Endothelial cell (in vitro differentiated cells): ENCODE measurements at regions not wholly inside any gene's neighbourhood (a gene's known extent, or its start where the extent isn't known, plus 50 kb on each side); places are given as distances from the start of the nearest gene placed in this dataset.

Source experiments
- DNase-seq: peaks from one replicate; pipeline ENCODE4 v3.0.0; 2021; ENCODE audit warnings: low spot score
- H3K27ac Mint-ChIP-seq: one replicate; pipeline ENCODE4 v1.8.0; 2021; ENCODE audit warnings: mixed read lengths, inconsistent platforms; ENCODE audit not compliant: unreplicated experiment
- H3K27me3 Mint-ChIP-seq: one replicate; pipeline ENCODE4 v1.8.0; 2021; ENCODE audit warnings: mild to moderate bottlenecking, moderate library complexity, mixed read lengths, inconsistent platforms; ENCODE audit not compliant: unreplicated experiment
- H3K36me3 Mint-ChIP-seq: one replicate; pipeline ENCODE4 v1.8.0; 2021; ENCODE audit warnings: mild to moderate bottlenecking, low read depth, mixed read lengths, inconsistent platforms; ENCODE audit not compliant: unreplicated experiment
- H3K4me1 Mint-ChIP-seq: one replicate; pipeline ENCODE4 v1.8.0; 2021; ENCODE audit warnings: mild to moderate bottlenecking, mixed read lengths, inconsistent platforms; ENCODE audit not compliant: unreplicated experiment
- H3K4me3 Mint-ChIP-seq: one replicate; pipeline ENCODE4 v1.8.0; 2021; ENCODE audit warnings: mild to moderate bottlenecking, mixed read lengths, inconsistent platforms; ENCODE audit not compliant: unreplicated experiment
- H3K9me3 Mint-ChIP-seq: one replicate; pipeline ENCODE4 v1.8.0; 2021; ENCODE audit warnings: mixed read lengths, inconsistent platforms; ENCODE audit not compliant: unreplicated experiment
- CTCF ChIP-seq: fragments of 200-600 bp; sonication (generic); IDR thresholded peaks from one replicate; pipeline ENCODE4 v1.5.0; 2021; ENCODE audit warnings: antibody characterized with exemption; ENCODE audit not compliant: unreplicated experiment

- no peak overlapping the region for H3K27ac Mint-ChIP-seq
- peaks cover 5% of the 10 kb centered on the region for H3K4me1 Mint-ChIP-seq
- no peaks in the 10 kb centered on the region for H3K27me3 Mint-ChIP-seq
- no peak overlapping the region for H3K4me3 Mint-ChIP-seq
- H3K9me3 Mint-ChIP-seq = no peaks in the 10 kb centered on the region
- H3K36me3 Mint-ChIP-seq = no peaks in the 10 kb centered on the region
- DNase-seq = no peak
- no peak for TF ChIP-seq CTCF
Observed at GRCh38 chr10:105356626-105357025, 715.5 kb downstream of the SORCS3 start.

- TF ChIP-seq CTCF = no peak
- Mint-ChIP-seq H3K9me3 (no peaks in the 10 kb centered on the region), H3K27me3 (no peaks in the 10 kb centered on the region), H3K27ac (no peak overlapping the region), H3K36me3 (no peaks in the 10 kb centered on the region), H3K4me3 (no peak overlapping the region), H3K4me1 (peaks cover 5% of the 10 kb centered on the region)
- no peak for DNase-seq
Observed at GRCh38 chr10:105354010-105354409, 712.9 kb downstream of the SORCS3 start.

- H3K4me3 Mint-ChIP-seq = no peak overlapping the region
- no peaks in the 10 kb centered on the region for H3K27me3 Mint-ChIP-seq
- no peak overlapping the region for H3K27ac Mint-ChIP-seq
- no peaks in the 10 kb centered on the region for H3K36me3 Mint-ChIP-seq
- no peak for TF ChIP-seq CTCF
- H3K4me1 Mint-ChIP-seq = peaks cover 5% of the 10 kb centered on the region
- no peak for DNase-seq
- no peaks in the 10 kb centered on the region for H3K9me3 Mint-ChIP-seq
Observed at GRCh38 chr10:105352827-105353226, 711.7 kb downstream of the SORCS3 start.

- H3K9me3 Mint-ChIP-seq = no peaks in the 10 kb centered on the region
- H3K4me1 Mint-ChIP-seq = peaks cover 7% of the 10 kb centered on the region
- no peak for DNase-seq
- H3K27ac Mint-ChIP-seq = no peak overlapping the region
- no peaks in the 10 kb centered on the region for H3K36me3 Mint-ChIP-seq
- TF ChIP-seq CTCF = no peak
- H3K27me3 Mint-ChIP-seq = no peaks in the 10 kb centered on the region
- H3K4me3 Mint-ChIP-seq = no peak overlapping the region
Observed at GRCh38 chr10:105352281-105352680, 711.2 kb downstream of the SORCS3 start.

GRCh38 chr10:105351187-105351586 is 710.1 kb downstream of the SORCS3 start:
- no peak for TF ChIP-seq CTCF

More at GRCh38 chr10:105351187-105351586, 710.1 kb downstream of the SORCS3 start:
- Mint-ChIP-seq H3K27ac (no peak overlapping the region), H3K4me1 (peaks cover 16% of the 10 kb centered on the region), H3K27me3 (no peaks in the 10 kb centered on the region), H3K9me3 (no peaks in the 10 kb centered on the region), H3K36me3 (no peaks in the 10 kb centered on the region), H3K4me3 (no peak overlapping the region)
- no peak for DNase-seq
